ENCODE measurements at regions not wholly inside any gene's neighbourhood (a gene's known extent, or its start where the extent isn't known, plus 50 kb on each side); places are given as distances from the start of the nearest gene placed in this dataset.

DNA sequence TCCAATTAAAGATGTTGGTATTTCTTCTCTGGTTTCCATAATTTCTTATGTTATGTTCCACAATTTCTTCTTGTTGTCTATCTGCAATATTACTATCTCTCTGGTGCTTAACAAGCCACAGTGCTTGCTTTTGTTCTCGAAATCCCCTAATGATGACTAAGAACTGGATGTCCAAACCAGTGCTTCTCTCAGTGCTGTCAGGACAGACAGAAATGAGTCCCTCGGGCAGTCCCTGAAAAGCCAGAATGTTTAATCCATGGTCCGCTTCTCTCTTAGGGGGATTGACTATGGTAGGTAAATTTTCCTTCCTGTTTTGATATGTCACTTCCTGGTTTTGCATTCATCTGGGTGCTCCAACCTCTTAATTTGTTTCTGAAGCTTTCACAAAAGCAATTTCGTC lies 321.6 kb upstream of the PCDH10 start:
- TF ChIP-seq, protein P1, sequence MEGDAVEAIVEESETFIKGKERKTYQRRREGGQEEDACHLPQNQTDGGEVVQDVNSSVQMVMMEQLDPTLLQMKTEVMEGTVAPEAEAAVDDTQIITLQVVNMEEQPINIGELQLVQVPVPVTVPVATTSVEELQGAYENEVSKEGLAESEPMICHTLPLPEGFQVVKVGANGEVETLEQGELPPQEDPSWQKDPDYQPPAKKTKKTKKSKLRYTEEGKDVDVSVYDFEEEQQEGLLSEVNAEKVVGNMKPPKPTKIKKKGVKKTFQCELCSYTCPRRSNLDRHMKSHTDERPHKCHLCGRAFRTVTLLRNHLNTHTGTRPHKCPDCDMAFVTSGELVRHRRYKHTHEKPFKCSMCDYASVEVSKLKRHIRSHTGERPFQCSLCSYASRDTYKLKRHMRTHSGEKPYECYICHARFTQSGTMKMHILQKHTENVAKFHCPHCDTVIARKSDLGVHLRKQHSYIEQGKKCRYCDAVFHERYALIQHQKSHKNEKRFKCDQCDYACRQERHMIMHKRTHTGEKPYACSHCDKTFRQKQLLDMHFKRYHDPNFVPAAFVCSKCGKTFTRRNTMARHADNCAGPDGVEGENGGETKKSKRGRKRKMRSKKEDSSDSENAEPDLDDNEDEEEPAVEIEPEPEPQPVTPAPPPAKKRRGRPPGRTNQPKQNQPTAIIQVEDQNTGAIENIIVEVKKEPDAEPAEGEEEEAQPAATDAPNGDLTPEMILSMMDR (IDR thresholded peaks at IDR 0.05), result no peak
- no peak for TF ChIP-seq POLR2A (IDR thresholded peaks at IDR 0.05)

Measured in esophagus squamous epithelium (tissue), 4 donors.